DMS53 (cell line): ENCODE measurements at regions not wholly inside any gene's neighbourhood (a gene's known extent, or its start where the extent isn't known, plus 50 kb on each side); places are given as distances from the start of the nearest gene placed in this dataset.

Source experiments
- DNase-seq: peaks from one replicate; lab custom pipeline; 2025; lab: John Stamatoyannopoulos, UW

GRCh38 chr1:24986372-24986965 is 56.4 kb upstream of the RUNX3 start:
- no peak for DNase-seq

DNA sequence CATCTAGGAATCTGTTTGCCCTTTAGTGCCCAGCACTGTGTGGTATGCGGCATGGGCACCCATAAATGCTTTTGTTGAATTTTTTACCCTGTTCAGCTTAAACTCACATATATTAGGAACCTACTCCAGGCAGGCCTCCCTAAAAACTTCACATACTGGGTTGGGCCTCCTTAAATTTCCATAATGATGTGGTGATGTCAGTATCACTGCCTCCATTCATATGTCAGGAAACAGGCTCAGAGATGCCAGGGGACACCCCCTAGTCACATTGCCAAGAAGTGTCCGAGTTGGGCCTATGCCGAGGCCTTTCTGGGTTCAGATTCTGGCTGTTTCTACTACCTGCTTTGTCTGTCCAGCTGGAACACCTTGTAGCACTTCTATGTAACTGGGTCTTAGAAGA is 55.7 kb upstream of the RUNX3 start:
- DNase-seq, result no peak

GRCh38 chr1:24984800-24985522 is 54.9 kb upstream of the RUNX3 start:
- no peak for DNase-seq

GRCh38 chr1:24984300-24984699 is 54.2 kb upstream of the RUNX3 start:
- no peak for DNase-seq

DNA sequence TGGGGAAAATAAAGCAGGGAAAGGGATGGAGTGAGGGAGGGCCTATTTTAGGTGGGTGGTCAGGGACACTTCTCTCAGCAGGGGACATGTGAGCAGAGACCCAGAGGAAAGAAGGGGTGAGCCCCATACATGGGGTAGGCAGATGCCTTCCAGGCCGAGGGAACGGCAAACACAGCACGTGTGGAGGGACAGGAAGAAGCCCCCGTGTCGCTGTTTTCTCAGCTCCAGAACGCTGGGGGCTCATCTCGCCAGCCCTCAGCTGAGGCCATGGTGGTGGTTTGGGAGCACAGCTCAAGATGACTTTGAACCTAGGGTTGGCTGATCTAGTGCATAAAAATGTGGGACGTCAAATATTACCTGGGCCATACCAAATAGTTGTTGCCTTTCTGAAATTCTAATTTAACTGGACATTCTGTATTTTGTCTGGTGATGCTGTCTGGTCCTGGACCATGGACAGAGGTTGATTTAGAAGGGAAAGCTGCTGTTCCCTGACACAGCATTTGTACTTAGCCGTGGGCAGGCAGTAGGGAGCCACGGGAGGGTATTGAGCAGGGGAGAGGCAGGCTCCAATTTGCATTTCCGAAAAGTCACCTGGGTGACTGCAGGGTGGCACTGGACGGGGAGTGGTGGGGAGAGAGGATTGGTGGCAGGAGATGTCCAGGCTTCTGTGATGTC is 53.1 kb upstream of the RUNX3 start:
- no peak for DNase-seq

DNA sequence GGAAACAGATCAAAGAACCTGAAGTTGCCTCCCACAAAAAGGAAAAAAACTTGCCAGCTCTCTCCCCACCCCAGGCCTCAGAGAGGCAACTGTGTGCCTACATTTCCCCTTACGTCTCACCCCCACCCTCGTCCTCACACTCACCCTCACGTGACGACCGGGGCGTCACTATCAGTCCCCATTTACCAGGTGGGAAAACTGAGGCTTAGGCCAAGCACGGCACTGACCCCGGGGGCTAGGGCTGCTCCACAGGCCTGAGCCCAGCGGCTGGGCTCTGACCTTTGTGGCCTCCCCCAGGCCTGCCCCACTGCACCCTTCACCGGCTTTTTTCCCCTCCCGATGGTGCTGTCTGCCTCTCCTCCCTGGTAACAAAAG is 51.5 kb upstream of the RUNX3 start:
- DNase-seq, result no peak

GRCh38 chr1:24980836-24981630 is 51.0 kb upstream of the RUNX3 start:
- no peak for DNase-seq
